ENCODE measurements at regions not wholly inside any gene's neighbourhood (a gene's known extent, or its start where the extent isn't known, plus 50 kb on each side); places are given as distances from the start of the nearest gene placed in this dataset.

DNA sequence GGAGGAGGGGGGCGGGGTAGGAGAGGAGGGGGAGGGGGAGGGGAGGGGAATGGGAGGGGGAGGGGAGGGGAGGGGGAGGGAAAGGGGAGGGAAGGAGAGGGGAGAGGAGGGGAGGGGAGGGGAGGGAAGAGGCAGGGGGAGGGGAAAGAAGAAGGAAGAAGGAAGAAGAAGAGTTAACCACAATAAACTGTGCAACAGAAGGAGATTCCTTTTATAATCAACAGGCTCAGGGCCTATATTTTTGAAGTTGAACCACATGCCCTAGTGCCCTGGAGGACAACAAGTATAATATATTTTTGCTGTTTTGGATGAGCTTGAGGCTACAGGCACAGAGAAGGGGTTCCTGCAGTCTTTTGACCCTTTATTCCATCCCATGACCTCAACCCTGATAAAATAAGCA, 228.2 kb upstream of the IRF2BP2 start:
- Histone ChIP-seq H3K36me3 (ENCODE audit: insufficient read depth, low read length, poor library complexity, severe bottlenecking) (no peaks in the 10 kb centered on the region), H3K27ac (ENCODE audit: low read depth, low read length, poor library complexity, severe bottlenecking) (no peak overlapping the region), H3K4me3 (ENCODE audit: low read depth, low read length, poor library complexity, severe bottlenecking) (no peak overlapping the region), H3K4me1 (ENCODE audit: insufficient read depth, low read length, poor library complexity, severe bottlenecking) (no peaks in the 10 kb centered on the region), H3K9me3 (ENCODE audit: low read depth, low read length, poor library complexity, severe bottlenecking) (no peaks in the 10 kb centered on the region), H3K27me3 (replicated peaks; ENCODE audit: insufficient read depth, low read depth, low read length, poor library complexity) (no peaks in the 10 kb centered on the region)
- TF ChIP-seq CTCF (conservative IDR thresholded peaks at IDR 0.05; ENCODE audit: low read depth, low read length) = no peak
- TF ChIP-seq EZH2 (IDR thresholded peaks at IDR 0.05; ENCODE audit: borderline replicate concordance, low read depth, low read length, poor library complexity, severe bottlenecking) = no peak
- ChIA-PET CTCF (no interaction called here), POLR2A (ENCODE audit: low non-redundant PET) (no interaction called here)
- no peak for DNase-seq (ENCODE audit: low spot score)
- intact Hi-C loops (cut with micrococcal nuclease; ENCODE audit: unreplicated experiment) = no loop called here
- BruUV-seq (replicated peaks) = no TSS peak

DNA sequence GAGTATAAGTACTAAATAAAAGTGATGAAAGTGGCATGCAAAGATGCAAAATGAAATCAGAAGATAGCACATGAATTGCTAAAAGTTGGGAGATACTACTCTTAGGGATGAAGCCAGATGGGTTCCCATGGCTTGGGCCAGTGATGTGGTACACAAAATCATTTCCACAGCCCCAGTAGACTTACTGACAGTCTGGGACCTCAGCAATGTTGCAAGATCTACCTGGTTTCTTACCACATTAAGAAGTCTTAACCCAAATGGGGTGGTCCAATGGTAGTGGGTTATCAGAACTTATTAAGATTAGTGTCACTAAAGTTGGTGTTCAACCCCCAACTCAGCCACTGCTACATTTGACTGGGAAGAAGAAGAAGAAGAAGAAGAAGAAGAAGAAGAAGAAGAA, 227.7 kb upstream of the IRF2BP2 start:
- Histone ChIP-seq H3K9me3 (ENCODE audit: low read depth, low read length, poor library complexity, severe bottlenecking) (no peaks in the 10 kb centered on the region), H3K36me3 (ENCODE audit: insufficient read depth, low read length, poor library complexity, severe bottlenecking) (no peaks in the 10 kb centered on the region), H3K4me3 (ENCODE audit: low read depth, low read length, poor library complexity, severe bottlenecking) (no peak overlapping the region), H3K27ac (ENCODE audit: low read depth, low read length, poor library complexity, severe bottlenecking) (no peak overlapping the region), H3K4me1 (ENCODE audit: insufficient read depth, low read length, poor library complexity, severe bottlenecking) (no peaks in the 10 kb centered on the region), H3K27me3 (replicated peaks; ENCODE audit: insufficient read depth, low read depth, low read length, poor library complexity) (no peaks in the 10 kb centered on the region)
- DNase-seq (ENCODE audit: low spot score) = no peak
- intact Hi-C loops (cut with micrococcal nuclease; ENCODE audit: unreplicated experiment) = no loop called here
- BruUV-seq (replicated peaks) = no TSS peak
- TF ChIP-seq EZH2 (IDR thresholded peaks at IDR 0.05; ENCODE audit: borderline replicate concordance, low read depth, low read length, poor library complexity, severe bottlenecking) (no peak), CTCF (conservative IDR thresholded peaks at IDR 0.05; ENCODE audit: low read depth, low read length) (no peak)
- ChIA-PET CTCF (no interaction called here), POLR2A (ENCODE audit: low non-redundant PET) (no interaction called here)

- Histone ChIP-seq H3K9me3 (ENCODE audit: low read depth, low read length, poor library complexity, severe bottlenecking) (no peaks in the 10 kb centered on the region), H3K4me1 (ENCODE audit: insufficient read depth, low read length, poor library complexity, severe bottlenecking) (no peaks in the 10 kb centered on the region), H3K27ac (ENCODE audit: low read depth, low read length, poor library complexity, severe bottlenecking) (no peak overlapping the region), H3K36me3 (ENCODE audit: insufficient read depth, low read length, poor library complexity, severe bottlenecking) (no peaks in the 10 kb centered on the region), H3K4me3 (ENCODE audit: low read depth, low read length, poor library complexity, severe bottlenecking) (no peak overlapping the region), H3K27me3 (replicated peaks; ENCODE audit: insufficient read depth, low read depth, low read length, poor library complexity) (no peaks in the 10 kb centered on the region)
- no peak for DNase-seq (ENCODE audit: low spot score)
- ChIA-PET CTCF (no interaction called here), POLR2A (ENCODE audit: low non-redundant PET) (no interaction called here)
- TF ChIP-seq EZH2 (IDR thresholded peaks at IDR 0.05; ENCODE audit: borderline replicate concordance, low read depth, low read length, poor library complexity, severe bottlenecking) = no peak
- no peak for TF ChIP-seq CTCF (conservative IDR thresholded peaks at IDR 0.05; ENCODE audit: low read depth, low read length)
- no TSS peak for BruUV-seq (replicated peaks)
- intact Hi-C loops (cut with micrococcal nuclease; ENCODE audit: unreplicated experiment) = no loop called here
Measured at GRCh38 chr1:234836776-234837357, 226.9 kb upstream of the IRF2BP2 start.
